Activated naive CD8-positive, alpha-beta T cell treated with anti-CD3 and anti-CD28 coated beads, Interleukin-2, amount 50 U/mL, for 24 hours (primary cell): ENCODE measurements at regions not wholly inside any gene's neighbourhood (a gene's known extent, or its start where the extent isn't known, plus 50 kb on each side); places are given as distances from the start of the nearest gene placed in this dataset.
A peak's percentile ranks its signal among the peaks of the same experiment; 100 is the strongest.

Experiments used
- ATAC-seq: fragments of 150-1000 bp; cut with Tn5 transposase; one replicate; pipeline ENCODE4 v1.10.0; 2021
- DNase-seq: peaks from one replicate; pipeline ENCODE4 v3.0.0; 2021
- H3K27ac Mint-ChIP-seq: one replicate; pipeline ENCODE4 v1.8.0; 2021; ENCODE audit warnings: mild to moderate bottlenecking, mixed read lengths
- H3K27me3 Mint-ChIP-seq: one replicate; pipeline ENCODE4 v1.8.0; 2021; ENCODE audit warnings: mixed read lengths
- H3K36me3 Mint-ChIP-seq: one replicate; pipeline ENCODE4 v1.8.0; 2021; ENCODE audit warnings: low read depth, mixed read lengths
- H3K4me1 Mint-ChIP-seq: one replicate; pipeline ENCODE4 v1.8.0; 2021; ENCODE audit warnings: mixed read lengths
- H3K4me3 Mint-ChIP-seq: one replicate; pipeline ENCODE4 v1.8.0; 2021; ENCODE audit warnings: mild to moderate bottlenecking, moderate library complexity, mixed read lengths
- H3K9me3 Mint-ChIP-seq: one replicate; pipeline ENCODE4 v1.8.0; 2021; ENCODE audit warnings: mixed read lengths

GRCh38 chr10:21334891-21335696 is 190.4 kb downstream of the SKIDA1 start:
- H3K9me3 Mint-ChIP-seq: peaks cover 3% of the 10 kb centered on the region
- no peaks in the 10 kb centered on the region for H3K36me3 Mint-ChIP-seq
- H3K27me3 Mint-ChIP-seq: peaks cover 1% of the 10 kb centered on the region
- no peak overlapping the region for H3K27ac Mint-ChIP-seq
- H3K4me1 Mint-ChIP-seq: no peaks in the 10 kb centered on the region
- DNase-seq (no peak), ATAC-seq (peak; percentile 49)
- H3K4me3 Mint-ChIP-seq: no peak overlapping the region

- no peaks in the 10 kb centered on the region for H3K36me3 Mint-ChIP-seq
- ATAC-seq (no peak), DNase-seq (no peak)
- no peaks in the 10 kb centered on the region for H3K4me1 Mint-ChIP-seq
- H3K27me3 Mint-ChIP-seq: peaks cover 6% of the 10 kb centered on the region
- H3K4me3 Mint-ChIP-seq: no peak overlapping the region
- no peaks in the 10 kb centered on the region for H3K9me3 Mint-ChIP-seq
- no peak overlapping the region for H3K27ac Mint-ChIP-seq
Measured at GRCh38 chr10:21330628-21331020, 194.9 kb downstream of the SKIDA1 start.

DNA sequence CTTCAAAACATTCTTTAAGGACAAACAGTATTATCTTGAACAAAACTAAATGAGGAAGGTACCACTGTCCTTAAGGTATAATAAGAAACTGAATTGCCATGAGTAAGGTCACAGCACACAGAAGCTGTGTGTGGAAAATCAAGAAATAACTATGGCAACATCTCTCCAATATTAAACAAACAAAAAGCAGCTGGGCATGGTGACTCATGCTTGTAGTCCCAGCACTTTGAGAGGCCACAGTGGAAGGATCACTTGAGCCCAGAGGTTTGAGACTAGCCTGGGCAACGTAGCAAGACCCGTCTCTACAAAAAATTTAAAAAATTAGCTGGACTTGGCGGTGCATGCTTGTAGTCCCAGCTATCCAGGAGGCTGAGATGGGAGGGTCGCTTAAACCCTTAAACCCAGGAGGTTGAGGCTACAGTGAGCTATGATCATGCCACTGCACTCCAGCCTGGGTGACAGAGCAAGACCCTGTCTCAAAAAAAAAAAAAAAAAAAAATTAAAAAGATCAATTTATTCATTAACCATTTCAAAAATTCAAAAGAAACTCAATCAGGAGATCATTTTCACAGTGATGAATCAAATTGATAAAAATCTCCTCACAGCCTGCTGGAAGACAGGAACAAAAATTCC is 195.4 kb downstream of the SKIDA1 start:
- no peaks in the 10 kb centered on the region for H3K4me1 Mint-ChIP-seq
- DNase-seq (no peak), ATAC-seq (no peak)
- no peaks in the 10 kb centered on the region for H3K9me3 Mint-ChIP-seq
- H3K27me3 Mint-ChIP-seq: peaks cover 6% of the 10 kb centered on the region
- H3K36me3 Mint-ChIP-seq: no peaks in the 10 kb centered on the region
- H3K4me3 Mint-ChIP-seq: no peak overlapping the region
- no peak overlapping the region for H3K27ac Mint-ChIP-seq

- no peak overlapping the region for H3K27ac Mint-ChIP-seq
- ATAC-seq (no peak), DNase-seq (no peak)
- no peaks in the 10 kb centered on the region for H3K9me3 Mint-ChIP-seq
- H3K27me3 Mint-ChIP-seq: peaks cover 4% of the 10 kb centered on the region
- H3K4me3 Mint-ChIP-seq: no peak overlapping the region
- no peaks in the 10 kb centered on the region for H3K36me3 Mint-ChIP-seq
- no peaks in the 10 kb centered on the region for H3K4me1 Mint-ChIP-seq
Measured at GRCh38 chr10:21327289-21327993, 198.0 kb downstream of the SKIDA1 start.

GRCh38 chr10:21326594-21327288 is 198.7 kb downstream of the SKIDA1 start:
- ATAC-seq: no peak
- Mint-ChIP-seq H3K27ac (no peak overlapping the region), H3K4me1 (no peaks in the 10 kb centered on the region), H3K36me3 (no peaks in the 10 kb centered on the region), H3K4me3 (no peak overlapping the region), H3K27me3 (peaks cover 4% of the 10 kb centered on the region), H3K9me3 (no peaks in the 10 kb centered on the region)
- DNase-seq: no peak

DNA sequence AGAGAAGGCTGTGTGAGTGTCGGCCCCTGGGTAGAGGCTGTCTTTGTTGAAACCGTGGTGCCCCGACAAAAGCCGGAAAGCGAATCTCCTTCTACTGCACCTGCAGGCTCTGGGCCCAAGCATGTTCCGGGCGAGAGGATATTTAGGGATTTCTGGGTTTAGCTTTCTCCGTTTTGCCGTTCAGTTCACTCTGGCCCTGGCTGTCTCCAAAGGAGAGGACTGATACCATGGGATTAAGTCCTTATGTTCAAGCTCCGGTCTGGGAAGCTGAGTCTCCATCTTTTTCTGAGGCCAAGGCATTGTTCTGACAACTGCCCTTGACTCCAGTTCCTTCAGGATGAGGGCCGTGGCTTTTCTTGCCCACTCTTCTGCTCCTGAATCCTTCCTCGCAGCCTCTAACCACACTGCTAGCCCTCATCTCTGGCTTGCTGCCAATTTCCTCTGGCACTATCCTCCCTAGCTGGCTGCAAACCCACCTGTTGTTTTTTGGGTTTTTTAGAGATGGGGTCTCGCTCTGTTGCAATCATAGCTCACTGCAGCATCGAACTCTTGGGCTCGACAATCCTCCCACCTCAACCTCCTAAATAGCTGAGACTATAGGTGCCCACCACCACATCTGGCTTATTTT is 206.8 kb downstream of the SKIDA1 start:
- no peaks in the 10 kb centered on the region for H3K36me3 Mint-ChIP-seq
- ATAC-seq: no peak
- H3K4me1 Mint-ChIP-seq: no peaks in the 10 kb centered on the region
- no peak for DNase-seq
- no peaks in the 10 kb centered on the region for H3K27me3 Mint-ChIP-seq
- no peaks in the 10 kb centered on the region for H3K9me3 Mint-ChIP-seq
- H3K4me3 Mint-ChIP-seq: no peak overlapping the region
- H3K27ac Mint-ChIP-seq: no peak overlapping the region

- no peaks in the 10 kb centered on the region for H3K36me3 Mint-ChIP-seq
- H3K27ac Mint-ChIP-seq: no peak overlapping the region
- H3K27me3 Mint-ChIP-seq: peaks cover under 1% of the 10 kb centered on the region
- H3K9me3 Mint-ChIP-seq: no peaks in the 10 kb centered on the region
- DNase-seq (no peak), ATAC-seq (no peak)
- no peak overlapping the region for H3K4me3 Mint-ChIP-seq
- H3K4me1 Mint-ChIP-seq: no peaks in the 10 kb centered on the region
Measured at GRCh38 chr10:21317902-21318301, 207.6 kb downstream of the SKIDA1 start.

DNA sequence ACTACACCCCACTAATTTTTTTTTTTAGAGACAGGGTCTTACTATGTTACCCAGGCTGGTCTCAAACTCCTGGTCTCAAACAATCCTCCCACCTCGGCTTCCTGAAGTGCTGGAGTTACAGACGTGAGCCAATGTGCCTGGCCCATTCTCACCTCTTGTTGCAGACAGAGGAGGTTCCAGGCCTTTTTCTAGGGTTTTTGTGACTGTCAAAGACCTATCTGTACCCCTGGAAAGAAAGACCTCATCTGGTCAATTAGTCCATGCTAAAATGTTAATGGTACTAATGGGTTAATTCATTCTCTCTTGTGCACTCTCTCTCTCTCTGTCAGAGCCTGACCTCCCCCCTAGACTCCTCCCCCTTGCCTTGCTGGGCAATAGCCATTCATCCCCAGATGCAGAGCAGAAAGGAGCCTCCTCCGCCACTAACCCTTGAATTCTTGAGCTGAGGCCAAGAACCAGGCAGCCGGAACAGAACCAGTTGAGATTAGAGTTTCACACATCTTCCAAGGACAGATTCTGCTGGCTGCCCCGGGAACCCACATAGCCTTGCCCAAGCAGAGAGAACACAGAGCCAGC is 209.7 kb downstream of the SKIDA1 start:
- Mint-ChIP-seq H3K4me3 (no peak overlapping the region), H3K36me3 (no peaks in the 10 kb centered on the region)
- DNase-seq: no peak

DNA sequence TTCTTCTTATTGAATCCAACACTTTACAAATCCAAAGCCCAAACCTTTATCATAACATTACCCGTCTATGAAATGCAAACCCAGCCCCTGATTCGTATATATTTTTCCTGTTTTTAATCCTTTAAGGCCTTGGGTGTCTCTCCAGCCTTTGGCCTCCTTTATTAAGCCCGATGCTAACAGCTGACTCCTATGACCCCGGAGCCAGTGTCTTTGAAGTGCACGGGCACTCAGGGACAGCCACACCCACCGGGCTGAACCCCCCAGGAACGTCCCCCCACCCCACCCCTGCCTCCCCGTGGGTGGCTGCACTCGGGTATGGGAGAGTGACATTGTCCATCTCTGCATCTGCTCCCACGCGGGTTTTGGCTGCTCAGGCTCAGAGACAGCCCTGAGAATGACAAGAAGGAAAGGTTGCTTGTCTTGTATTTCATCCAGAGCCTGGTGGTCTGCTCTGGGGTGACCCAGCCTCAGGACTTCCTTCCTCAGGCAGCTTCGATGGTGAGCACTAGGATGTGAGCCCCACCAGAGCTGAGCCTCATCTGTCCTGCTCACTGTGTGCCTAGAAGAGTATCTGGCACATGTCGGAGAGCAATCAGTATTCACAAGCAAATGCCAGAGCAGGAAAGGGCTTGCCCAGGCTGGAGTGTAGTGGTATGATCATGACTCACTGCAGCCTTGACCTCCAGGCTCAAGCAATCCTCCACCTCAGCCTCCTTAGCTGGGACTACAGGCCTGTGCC is 210.4 kb downstream of the SKIDA1 start:
- Mint-ChIP-seq H3K4me1 (no peaks in the 10 kb centered on the region), H3K27ac (no peak overlapping the region), H3K9me3 (no peaks in the 10 kb centered on the region), H3K27me3 (peaks cover 3% of the 10 kb centered on the region), H3K36me3 (no peaks in the 10 kb centered on the region), H3K4me3 (no peak overlapping the region)
- no peak for ATAC-seq
- no peak for DNase-seq

More for the DNA sequence above, 209.7 kb downstream of the SKIDA1 start:
- Mint-ChIP-seq H3K9me3 (no peaks in the 10 kb centered on the region), H3K27me3 (peaks cover 3% of the 10 kb centered on the region), H3K27ac (no peak overlapping the region), H3K4me1 (no peaks in the 10 kb centered on the region)
- no peak for ATAC-seq

- no peak overlapping the region for H3K27ac Mint-ChIP-seq
- H3K4me3 Mint-ChIP-seq: no peak overlapping the region
- no peaks in the 10 kb centered on the region for H3K36me3 Mint-ChIP-seq
- no peaks in the 10 kb centered on the region for H3K9me3 Mint-ChIP-seq
- no peak for DNase-seq
- ATAC-seq: no peak
- peaks cover 3% of the 10 kb centered on the region for H3K27me3 Mint-ChIP-seq
- H3K4me1 Mint-ChIP-seq: no peaks in the 10 kb centered on the region
Measured at GRCh38 chr10:21314111-21314626, 211.3 kb downstream of the SKIDA1 start.

GRCh38 chr10:21313691-21314090 is 211.8 kb downstream of the SKIDA1 start:
- no peak for DNase-seq
- ATAC-seq: no peak
- Mint-ChIP-seq H3K27me3 (peaks cover 3% of the 10 kb centered on the region), H3K27ac (no peak overlapping the region), H3K9me3 (no peaks in the 10 kb centered on the region), H3K36me3 (no peaks in the 10 kb centered on the region), H3K4me1 (no peaks in the 10 kb centered on the region), H3K4me3 (no peak overlapping the region)

GRCh38 chr10:21311426-21311825 is 214.1 kb downstream of the SKIDA1 start:
- ATAC-seq (no peak), DNase-seq (no peak)
- no peaks in the 10 kb centered on the region for H3K36me3 Mint-ChIP-seq
- peaks cover 3% of the 10 kb centered on the region for H3K27me3 Mint-ChIP-seq
- no peak overlapping the region for H3K27ac Mint-ChIP-seq
- H3K4me3 Mint-ChIP-seq: no peak overlapping the region
- H3K4me1 Mint-ChIP-seq: no peaks in the 10 kb centered on the region
- H3K9me3 Mint-ChIP-seq: no peaks in the 10 kb centered on the region

DNA sequence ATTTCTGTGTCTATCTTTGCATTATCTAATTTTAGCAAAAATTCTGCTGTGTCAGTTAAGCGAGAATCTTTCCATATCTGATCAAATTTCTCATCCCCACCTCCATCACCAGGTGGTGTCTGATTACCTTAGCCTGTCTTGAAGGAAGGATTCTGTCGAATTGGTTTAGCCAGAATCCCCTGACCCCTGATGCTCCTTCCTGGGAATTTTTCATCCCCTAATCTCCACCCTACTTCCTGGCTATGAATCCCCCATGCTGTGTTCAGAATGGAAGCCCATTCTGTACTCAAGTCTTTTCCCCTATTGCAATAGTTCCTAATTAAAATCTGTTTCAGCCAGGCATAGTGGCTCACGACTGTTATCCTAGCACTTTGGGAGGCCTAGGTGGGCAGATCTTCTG is 216.1 kb downstream of the SKIDA1 start:
- DNase-seq (no peak), ATAC-seq (no peak)
- Mint-ChIP-seq H3K4me3 (no peak overlapping the region), H3K27ac (no peak overlapping the region), H3K4me1 (no peaks in the 10 kb centered on the region), H3K9me3 (no peaks in the 10 kb centered on the region), H3K27me3 (peaks cover 3% of the 10 kb centered on the region), H3K36me3 (no peaks in the 10 kb centered on the region)
